Testis (tissue), 2 donors: ENCODE measurements at regions not wholly inside any gene's neighbourhood (a gene's known extent, or its start where the extent isn't known, plus 50 kb on each side); places are given as distances from the start of the nearest gene placed in this dataset.

Experiments
- DNase-seq: peaks from one replicate; pipeline ENCODE4 v3.0.0-alpha.2; 2019
- H3K27ac ChIP-seq, 2 donors: fragments of 200-600 bp; sonication (generic); one replicate each; pipeline ENCODE4 v1.5.1; 2019
- H3K27me3 ChIP-seq: fragments of 200-600 bp; sonication (generic); one replicate; pipeline ENCODE4 v1.5.1; 2019
- H3K36me3 ChIP-seq: fragments of 200-600 bp; sonication (generic); one replicate; pipeline ENCODE4 v1.5.1; 2017; ENCODE audit warnings: low read depth; ENCODE audit errors: missing control alignments
- H3K4me1 ChIP-seq: fragments of 200-600 bp; sonication (generic); one replicate; pipeline ENCODE4 v1.5.1; 2019
- H3K4me3 ChIP-seq, 2 donors: fragments of 200-600 bp; sonication (generic); one replicate each; pipeline ENCODE4 v1.5.1; 2017 to 2019
- H3K9me3 ChIP-seq: fragments of 200-600 bp; sonication (generic); one replicate; pipeline ENCODE4 v1.5.1; 2017
- POLR2A ChIP-seq: fragments of 450-650 bp; IDR thresholded peaks from one replicate; pipeline ENCODE4 v1.6.1; 2017; ENCODE audit warnings: antibody characterized with exemption, mild to moderate bottlenecking, moderate library complexity
- WGBS, 2 donors: methylation state at CpG; one replicate each; pipeline ENCODE4 v1.1.5; 2018; 5-methylcytosine and 5-hydroxymethylcytosine counted together
- intact Hi-C: fragments of 100-400 bp; cut with DNase I; formaldehyde crosslinking; loops from one replicate; pipeline ENCODE4 v1.15.1; 2023; ENCODE audit warnings: low total_unique reads
- TF ChIP-seq, protein P1 (sequence below), 3 experiments: fragments of 450-650 bp in 2 of 3; fragments of 200-600 bp in 1 of 3; sonication (generic) in 1 of 3; IDR thresholded peaks; one replicate each; pipeline ENCODE4 v1.5.1; 2016 to 2019; ENCODE audit warnings: antibody characterized with exemption in 3 of 3, mild to moderate bottlenecking in 2 of 3, moderate library complexity in 1 of 3

- intact Hi-C loops = no loop called here
- TF ChIP-seq POLR2A = no peak
- TF ChIP-seq, protein P1, sequence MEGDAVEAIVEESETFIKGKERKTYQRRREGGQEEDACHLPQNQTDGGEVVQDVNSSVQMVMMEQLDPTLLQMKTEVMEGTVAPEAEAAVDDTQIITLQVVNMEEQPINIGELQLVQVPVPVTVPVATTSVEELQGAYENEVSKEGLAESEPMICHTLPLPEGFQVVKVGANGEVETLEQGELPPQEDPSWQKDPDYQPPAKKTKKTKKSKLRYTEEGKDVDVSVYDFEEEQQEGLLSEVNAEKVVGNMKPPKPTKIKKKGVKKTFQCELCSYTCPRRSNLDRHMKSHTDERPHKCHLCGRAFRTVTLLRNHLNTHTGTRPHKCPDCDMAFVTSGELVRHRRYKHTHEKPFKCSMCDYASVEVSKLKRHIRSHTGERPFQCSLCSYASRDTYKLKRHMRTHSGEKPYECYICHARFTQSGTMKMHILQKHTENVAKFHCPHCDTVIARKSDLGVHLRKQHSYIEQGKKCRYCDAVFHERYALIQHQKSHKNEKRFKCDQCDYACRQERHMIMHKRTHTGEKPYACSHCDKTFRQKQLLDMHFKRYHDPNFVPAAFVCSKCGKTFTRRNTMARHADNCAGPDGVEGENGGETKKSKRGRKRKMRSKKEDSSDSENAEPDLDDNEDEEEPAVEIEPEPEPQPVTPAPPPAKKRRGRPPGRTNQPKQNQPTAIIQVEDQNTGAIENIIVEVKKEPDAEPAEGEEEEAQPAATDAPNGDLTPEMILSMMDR (IDR thresholded peaks at IDR 0.05) = no peak
Measured at GRCh38 chr6:159113223-159113622, 56.0 kb upstream of the FNDC1 start.

GRCh38 chr6:159112714-159113113 is 56.5 kb upstream of the FNDC1 start:
- Histone ChIP-seq H3K36me3 (no peaks in the 10 kb centered on the region), H3K27me3 (no peaks in the 10 kb centered on the region), H3K4me1 (peaks cover 14% of the 10 kb centered on the region), H3K9me3 (no peaks in the 10 kb centered on the region), H3K4me3 (no peak overlapping the region), H3K27ac (no peak overlapping the region)
- 84 to 90% methylated on average over 9 of the region's 9 CpGs for WGBS, 2 donors
- TF ChIP-seq, protein P1 (IDR thresholded peaks at IDR 0.05) = no peak
- no peak for TF ChIP-seq POLR2A
- DNase-seq = no peak
- intact Hi-C loops = no loop called here

More at GRCh38 chr6:159113223-159113622, 56.0 kb upstream of the FNDC1 start:
- WGBS, 2 donors = 84 to 88% methylated on average over 8 to 10 of the region's 10 CpGs
- no peaks in the 10 kb centered on the region for H3K27me3 ChIP-seq
- DNase-seq = no peak
- no peak overlapping the region for H3K4me3 ChIP-seq
- peaks cover 19% of the 10 kb centered on the region for H3K4me1 ChIP-seq
- no peaks in the 10 kb centered on the region for H3K36me3 ChIP-seq
- H3K27ac ChIP-seq = no peak overlapping the region
- H3K9me3 ChIP-seq = no peaks in the 10 kb centered on the region

DNA sequence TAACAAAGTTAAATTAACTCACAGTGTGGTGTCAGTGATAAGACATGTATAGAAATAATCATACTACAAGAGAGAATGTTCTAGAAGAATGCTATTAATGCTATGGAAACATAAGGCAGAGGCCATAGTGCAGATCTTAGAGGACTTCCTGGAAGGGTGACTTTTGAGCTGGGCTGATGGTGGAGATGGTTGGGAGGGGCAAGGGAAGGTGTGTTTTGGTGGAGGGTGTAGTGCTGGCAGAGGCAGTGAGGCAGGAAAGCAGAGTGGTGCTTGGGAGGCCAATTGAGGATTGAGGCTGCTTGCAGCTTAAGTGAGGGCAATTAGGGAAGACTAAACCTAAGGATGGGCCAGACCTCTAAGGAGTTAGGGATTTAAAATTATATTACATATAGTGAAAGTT is 58.5 kb upstream of the FNDC1 start:
- Histone ChIP-seq H3K27ac (no peak overlapping the region), H3K27me3 (no peaks in the 10 kb centered on the region), H3K36me3 (no peaks in the 10 kb centered on the region), H3K4me3 (no peak overlapping the region), H3K9me3 (no peaks in the 10 kb centered on the region), H3K4me1 (no peaks in the 10 kb centered on the region)
- DNase-seq = no peak
- intact Hi-C loops = no loop called here
- no peak for TF ChIP-seq POLR2A
- TF ChIP-seq, protein P1 (IDR thresholded peaks at IDR 0.05) = no peak

DNA sequence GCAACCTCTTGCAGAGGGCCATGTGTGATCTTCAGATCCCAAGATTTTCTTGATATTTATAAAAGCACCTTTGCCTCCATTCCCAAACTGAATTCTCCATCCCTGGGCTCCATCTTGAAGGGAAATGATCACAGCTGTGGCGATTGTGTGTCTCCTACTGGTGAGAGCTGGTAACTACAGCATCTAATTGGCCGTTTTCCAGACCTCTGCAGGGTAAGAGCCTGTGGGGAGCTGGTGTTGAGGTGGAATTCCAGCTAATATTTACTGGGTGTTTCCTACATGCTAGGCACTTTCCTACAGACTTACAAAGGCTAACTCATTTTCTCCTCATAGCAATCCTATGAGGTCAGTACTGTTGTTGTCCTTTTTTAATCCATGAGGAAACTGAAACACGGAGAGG is 59.2 kb upstream of the FNDC1 start:
- Histone ChIP-seq H3K4me3 (no peak overlapping the region), H3K27ac (no peak overlapping the region), H3K36me3 (no peaks in the 10 kb centered on the region), H3K4me1 (no peaks in the 10 kb centered on the region), H3K27me3 (no peaks in the 10 kb centered on the region), H3K9me3 (no peaks in the 10 kb centered on the region)
- TF ChIP-seq, protein P1 (IDR thresholded peaks at IDR 0.05) = peak; percentile 23 to 67 (median 37)
- TF ChIP-seq POLR2A = no peak
- intact Hi-C loops = no loop called here
- peak; percentile 44 for DNase-seq
- 20 to 23% methylated on average over 3 of the region's 3 CpGs for WGBS, 2 donors

DNA sequence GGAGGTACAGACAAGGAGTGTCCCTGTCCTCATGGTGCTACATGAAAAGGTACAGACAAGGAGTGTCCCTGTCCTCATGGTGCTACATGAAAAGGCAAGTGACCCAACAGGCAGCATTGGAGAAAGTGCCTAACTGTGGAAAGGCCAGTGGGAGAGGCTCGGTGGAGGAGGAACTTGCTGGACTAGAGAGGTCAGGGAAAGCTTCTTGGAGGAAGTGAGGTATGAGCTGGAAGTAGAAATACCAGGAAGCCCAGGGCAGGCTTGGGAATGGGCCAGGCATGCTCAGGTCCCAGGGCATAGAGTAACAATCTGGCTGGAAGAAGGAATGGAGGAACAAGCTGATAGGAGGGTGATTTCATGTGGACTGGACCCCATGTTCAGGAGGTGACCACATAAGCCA is 59.8 kb upstream of the FNDC1 start:
- Histone ChIP-seq H3K4me3 (no peak overlapping the region), H3K27me3 (no peaks in the 10 kb centered on the region), H3K27ac (no peak overlapping the region), H3K36me3 (no peaks in the 10 kb centered on the region), H3K9me3 (no peaks in the 10 kb centered on the region), H3K4me1 (no peaks in the 10 kb centered on the region)
- no peak for TF ChIP-seq POLR2A
- TF ChIP-seq, protein P1 (IDR thresholded peaks at IDR 0.05) = no peak
- intact Hi-C loops = loop anchor here (10.0 kb wide), 1 partner anchor 65 kb away; the partner anchor contains the start of gene TAGAP
- 57 to 76% methylated on average over 1 of the region's 1 CpG for WGBS, 2 donors
- peak; percentile 12 for DNase-seq
